ENCODE measurements at regions not wholly inside any gene's neighbourhood (a gene's known extent, or its start where the extent isn't known, plus 50 kb on each side); places are given as distances from the start of the nearest gene placed in this dataset.

DNA sequence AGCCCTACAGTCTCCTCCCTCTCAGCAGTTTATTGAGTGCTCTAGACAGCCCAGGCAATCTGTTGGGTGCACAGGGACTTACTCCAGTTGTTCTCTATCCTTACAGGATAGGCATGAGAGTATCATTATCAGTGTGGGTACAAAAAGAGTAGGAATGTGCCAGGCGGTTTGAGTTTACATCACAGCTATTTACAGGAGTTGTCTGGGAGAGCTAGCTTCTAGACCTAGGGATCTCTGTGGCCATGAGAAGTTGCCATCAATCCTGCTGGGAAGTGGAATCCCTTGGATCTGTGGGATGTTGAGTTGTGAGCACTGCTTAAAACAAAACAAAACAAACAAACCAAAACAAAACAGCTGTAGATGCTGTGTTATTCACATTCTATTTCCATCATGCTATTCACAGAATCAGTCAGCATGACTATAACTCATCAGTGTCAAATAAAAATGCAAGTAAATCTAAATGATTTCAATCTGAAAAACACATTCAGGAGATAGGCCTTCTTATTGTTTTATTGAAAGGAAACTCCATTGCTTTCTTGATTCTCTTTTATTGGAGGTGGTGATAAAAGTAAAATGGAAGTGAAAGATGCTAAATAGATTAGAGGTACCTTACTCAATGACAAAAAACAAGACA lies 552.4 kb upstream of the ZNF608 start:
- TF ChIP-seq, protein P1, sequence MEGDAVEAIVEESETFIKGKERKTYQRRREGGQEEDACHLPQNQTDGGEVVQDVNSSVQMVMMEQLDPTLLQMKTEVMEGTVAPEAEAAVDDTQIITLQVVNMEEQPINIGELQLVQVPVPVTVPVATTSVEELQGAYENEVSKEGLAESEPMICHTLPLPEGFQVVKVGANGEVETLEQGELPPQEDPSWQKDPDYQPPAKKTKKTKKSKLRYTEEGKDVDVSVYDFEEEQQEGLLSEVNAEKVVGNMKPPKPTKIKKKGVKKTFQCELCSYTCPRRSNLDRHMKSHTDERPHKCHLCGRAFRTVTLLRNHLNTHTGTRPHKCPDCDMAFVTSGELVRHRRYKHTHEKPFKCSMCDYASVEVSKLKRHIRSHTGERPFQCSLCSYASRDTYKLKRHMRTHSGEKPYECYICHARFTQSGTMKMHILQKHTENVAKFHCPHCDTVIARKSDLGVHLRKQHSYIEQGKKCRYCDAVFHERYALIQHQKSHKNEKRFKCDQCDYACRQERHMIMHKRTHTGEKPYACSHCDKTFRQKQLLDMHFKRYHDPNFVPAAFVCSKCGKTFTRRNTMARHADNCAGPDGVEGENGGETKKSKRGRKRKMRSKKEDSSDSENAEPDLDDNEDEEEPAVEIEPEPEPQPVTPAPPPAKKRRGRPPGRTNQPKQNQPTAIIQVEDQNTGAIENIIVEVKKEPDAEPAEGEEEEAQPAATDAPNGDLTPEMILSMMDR (IDR thresholded peaks at IDR 0.05; ENCODE audit: control insufficient read depth, extremely low read depth, insufficient read depth) = no peak
- DNase-seq (ENCODE audit: low read depth) = no peak
- H3K4me3 ChIP-seq (ENCODE audit: low read depth, low read length) = no peak overlapping the region

DNA sequence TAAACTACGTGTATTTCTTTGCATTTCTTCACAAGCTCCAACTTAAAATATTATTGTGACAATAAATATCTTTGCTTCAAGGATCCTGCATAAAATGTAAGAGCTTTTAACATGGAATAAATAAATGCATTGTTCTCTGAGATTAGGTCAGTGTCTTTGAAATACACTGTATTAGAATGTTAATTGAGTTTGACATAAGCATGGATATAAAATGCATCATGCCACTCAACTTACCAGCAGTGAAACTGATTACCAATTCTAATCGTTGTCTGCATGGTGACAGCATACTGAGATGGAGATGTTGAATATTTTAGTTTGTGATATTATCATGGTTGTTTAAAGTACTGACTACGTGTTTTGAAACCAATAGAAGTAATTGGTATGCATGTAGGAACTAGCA lies 555.3 kb upstream of the ZNF608 start:
- TF ChIP-seq, protein P1 (IDR thresholded peaks at IDR 0.05; ENCODE audit: control insufficient read depth, extremely low read depth, insufficient read depth) = no peak
- DNase-seq (ENCODE audit: low read depth) = no peak
- H3K4me3 ChIP-seq (ENCODE audit: low read depth, low read length) = no peak overlapping the region

DNA sequence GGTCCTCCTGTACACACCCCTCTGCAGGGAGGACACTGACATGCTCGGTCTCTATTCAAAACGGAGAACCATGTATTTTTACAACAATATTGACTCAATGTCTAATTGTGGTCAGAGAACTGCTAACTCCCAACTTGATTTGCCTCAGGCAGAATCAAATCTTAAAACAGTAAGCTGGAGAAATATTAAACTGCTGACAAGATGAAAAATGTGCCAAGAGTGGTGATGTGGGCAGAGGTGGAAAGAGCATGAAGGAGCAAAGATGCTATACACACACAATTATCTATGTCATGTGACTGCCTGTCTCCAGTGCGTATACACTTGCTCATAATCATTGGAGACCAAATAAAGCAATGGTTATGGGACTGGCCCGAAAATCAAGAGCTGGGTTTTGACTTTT lies 556.1 kb upstream of the ZNF608 start:
- TF ChIP-seq, protein P1 (IDR thresholded peaks at IDR 0.05; ENCODE audit: control insufficient read depth, extremely low read depth, insufficient read depth) = no peak
- DNase-seq (ENCODE audit: low read depth) = no peak
- H3K4me3 ChIP-seq (ENCODE audit: low read depth, low read length) = no peak overlapping the region

DNA sequence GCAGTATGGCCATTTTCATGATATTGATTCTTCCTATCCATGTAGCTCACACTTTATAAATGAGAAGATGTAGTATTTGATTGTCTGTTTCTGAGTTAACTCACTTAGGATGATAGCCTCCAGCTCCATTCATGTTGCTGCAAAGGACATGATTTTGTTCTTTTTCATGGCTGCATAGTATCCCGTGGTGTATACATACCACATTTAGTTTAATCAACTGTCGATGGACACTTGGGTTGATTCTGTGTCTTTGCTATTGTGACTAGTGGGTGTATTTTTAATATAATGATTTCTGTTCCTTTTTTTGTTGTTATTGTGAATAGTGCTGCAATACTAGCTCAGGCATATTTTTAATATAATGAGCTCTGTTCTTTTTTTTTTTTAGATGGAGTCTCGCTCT lies 560.3 kb upstream of the ZNF608 start:
- no peak overlapping the region for H3K4me3 ChIP-seq (ENCODE audit: low read depth, low read length)
- TF ChIP-seq, protein P1 (IDR thresholded peaks at IDR 0.05; ENCODE audit: control insufficient read depth, extremely low read depth, insufficient read depth) = no peak
- no peak for DNase-seq (ENCODE audit: low read depth)

DNA sequence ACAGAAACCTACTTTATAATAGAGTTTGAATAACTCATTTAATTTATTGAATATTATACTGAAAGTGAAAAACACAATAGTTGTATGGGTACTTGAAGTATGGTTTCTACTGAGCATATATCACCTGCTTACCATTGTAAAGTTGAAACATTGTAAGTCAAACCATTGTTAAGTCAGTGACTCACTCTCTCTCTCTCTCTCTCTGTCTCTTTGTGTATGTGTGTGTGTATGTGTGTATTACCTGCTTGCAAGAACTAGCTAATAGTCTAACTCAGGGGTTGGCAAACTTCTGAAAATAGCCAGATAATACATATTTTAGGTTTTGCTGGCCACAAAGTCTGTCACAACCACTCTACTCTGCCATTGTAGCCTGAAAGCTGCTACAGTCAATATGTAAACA lies 564.3 kb upstream of the ZNF608 start:
- DNase-seq (ENCODE audit: low read depth) = no peak
- no peak overlapping the region for H3K4me3 ChIP-seq (ENCODE audit: low read depth, low read length)
- TF ChIP-seq, protein P1 (IDR thresholded peaks at IDR 0.05; ENCODE audit: control insufficient read depth, extremely low read depth, insufficient read depth) = no peak

DNA sequence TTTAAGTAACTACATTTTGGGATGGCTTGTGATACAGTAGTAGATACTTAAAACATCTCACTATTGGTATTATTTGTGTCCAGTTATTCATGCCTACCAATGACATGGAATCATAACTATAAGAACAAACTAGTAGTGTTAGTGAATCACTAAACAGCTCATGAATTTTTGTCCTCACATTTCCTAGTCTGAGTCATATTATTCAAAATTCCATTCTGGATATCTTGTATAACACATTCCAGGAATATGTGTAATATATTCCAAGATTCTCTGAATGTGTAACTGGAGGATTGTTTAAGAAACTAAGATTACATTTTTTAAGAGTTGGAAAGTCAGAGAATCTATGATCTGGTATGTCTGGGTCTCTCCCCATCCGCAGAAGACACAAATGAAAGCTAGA lies 565.3 kb upstream of the ZNF608 start:
- TF ChIP-seq, protein P1 (IDR thresholded peaks at IDR 0.05; ENCODE audit: control insufficient read depth, extremely low read depth, insufficient read depth) = no peak
- no peak for DNase-seq (ENCODE audit: low read depth)
- no peak overlapping the region for H3K4me3 ChIP-seq (ENCODE audit: low read depth, low read length)

DNA sequence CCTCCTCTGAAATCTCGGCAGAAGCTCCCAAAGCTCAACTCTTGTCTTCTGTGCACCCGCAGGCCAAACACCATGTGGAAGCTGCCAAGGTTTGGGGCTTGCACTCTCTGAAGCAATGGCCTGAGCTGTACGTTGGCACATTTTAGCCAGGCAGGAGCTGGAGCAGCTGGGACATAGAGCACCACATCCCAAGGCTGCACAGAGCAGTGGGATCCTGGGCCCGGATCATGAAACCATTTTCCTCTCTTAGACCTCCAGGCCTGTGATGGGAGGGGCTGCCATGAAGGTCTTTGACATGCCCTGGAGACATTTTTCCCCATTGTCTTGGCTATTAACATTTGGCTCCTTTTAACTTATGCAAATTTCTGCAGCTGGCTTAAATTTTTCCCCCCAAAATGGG lies 567.1 kb upstream of the ZNF608 start:
- TF ChIP-seq, protein P1 (IDR thresholded peaks at IDR 0.05; ENCODE audit: control insufficient read depth, extremely low read depth, insufficient read depth) = no peak
- DNase-seq (ENCODE audit: low read depth) = no peak
- no peak overlapping the region for H3K4me3 ChIP-seq (ENCODE audit: low read depth, low read length)

Data from LNCaP clone FGC (cell line).